ENCODE measurements at regions not wholly inside any gene's neighbourhood (a gene's known extent, or its start where the extent isn't known, plus 50 kb on each side); places are given as distances from the start of the nearest gene placed in this dataset.

DNA sequence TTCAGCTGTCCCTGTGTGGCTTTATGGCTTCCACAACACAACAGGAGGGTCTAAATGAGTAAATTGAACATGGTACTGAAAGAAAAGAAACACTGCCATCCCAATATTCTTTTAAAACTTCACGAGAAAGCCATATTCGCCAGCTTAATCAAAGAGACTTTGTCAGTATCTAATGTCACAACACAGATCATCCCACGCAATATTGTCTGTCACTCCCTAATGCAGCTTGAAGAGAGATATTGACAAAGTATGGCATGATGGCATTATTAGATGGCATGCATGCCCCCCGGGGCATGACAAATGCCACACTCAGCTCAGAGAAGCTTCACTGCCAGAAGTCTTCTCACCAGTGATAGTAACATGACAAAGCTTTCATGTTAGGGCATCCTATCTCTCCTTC, 197.8 kb downstream of the TTC8 start:
- no peak for DNase-seq

GRCh38 chr14:89024691-89025090, 200.2 kb downstream of the TTC8 start:
- no peak for DNase-seq

DNA sequence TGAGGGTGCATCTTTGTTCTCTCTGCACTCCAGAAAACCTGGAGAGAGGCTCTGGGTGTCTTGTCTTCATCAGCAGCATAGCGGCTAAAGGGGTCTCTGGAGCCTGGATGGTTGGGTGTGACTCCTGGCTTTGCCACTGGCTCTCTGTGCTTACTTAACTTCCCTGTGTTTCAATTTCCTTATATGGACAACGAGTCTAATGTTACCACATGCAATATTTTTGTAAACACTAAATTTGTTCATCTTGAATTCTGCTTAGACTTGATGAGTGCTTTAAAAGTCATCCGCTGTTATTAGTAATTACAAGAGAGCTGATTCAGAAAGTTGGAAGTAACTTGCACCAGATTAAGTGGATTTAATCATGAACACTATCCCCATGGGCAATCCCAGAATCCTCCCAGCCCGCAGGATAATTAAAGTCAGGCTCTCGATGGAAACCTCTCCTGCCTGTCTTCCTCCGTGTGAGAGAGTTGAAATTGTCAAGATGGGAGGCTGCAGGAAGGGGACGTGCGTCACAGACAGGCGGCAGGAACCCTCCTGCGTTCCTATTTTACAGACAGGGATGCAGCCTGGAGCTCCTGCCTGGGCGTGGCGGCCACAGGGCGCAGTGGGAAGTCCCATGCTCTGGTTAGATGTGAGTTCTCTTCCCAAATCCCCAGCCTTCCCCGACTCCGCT, 201.2 kb downstream of the TTC8 start:
- no peak for DNase-seq

DNA sequence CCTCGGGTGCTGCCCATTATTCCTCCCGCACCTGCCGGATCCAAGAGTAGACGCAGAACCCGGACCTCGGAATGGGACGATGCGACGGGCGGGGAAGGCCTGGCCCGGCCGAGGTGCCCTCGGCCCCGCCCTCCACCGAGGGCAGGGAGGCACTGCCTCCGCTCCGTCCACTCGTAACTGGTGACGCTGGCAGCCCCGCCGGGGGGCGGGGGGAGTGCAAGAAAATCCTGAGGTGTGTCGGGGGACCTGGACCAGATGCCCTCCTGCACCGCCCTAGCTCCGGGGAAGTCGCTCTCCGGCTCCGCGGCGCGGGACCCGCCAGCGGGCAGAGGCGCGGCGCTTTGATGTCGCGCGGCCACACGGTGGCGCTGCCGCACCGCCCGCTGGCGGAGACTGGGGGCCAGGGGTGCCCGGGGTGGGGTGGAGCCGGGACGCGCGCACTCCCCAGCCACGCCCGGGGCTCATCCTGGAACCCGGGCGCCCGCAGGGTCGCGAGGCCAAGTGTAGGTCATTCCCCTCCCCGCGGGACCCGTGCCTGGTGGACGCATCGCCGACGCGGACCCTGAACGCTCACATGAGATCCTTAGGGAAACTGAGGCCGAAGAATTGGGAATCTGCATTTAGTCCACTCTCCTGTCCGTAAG, 202.8 kb downstream of the TTC8 start:
- peak; percentile 50 for DNase-seq

DNA sequence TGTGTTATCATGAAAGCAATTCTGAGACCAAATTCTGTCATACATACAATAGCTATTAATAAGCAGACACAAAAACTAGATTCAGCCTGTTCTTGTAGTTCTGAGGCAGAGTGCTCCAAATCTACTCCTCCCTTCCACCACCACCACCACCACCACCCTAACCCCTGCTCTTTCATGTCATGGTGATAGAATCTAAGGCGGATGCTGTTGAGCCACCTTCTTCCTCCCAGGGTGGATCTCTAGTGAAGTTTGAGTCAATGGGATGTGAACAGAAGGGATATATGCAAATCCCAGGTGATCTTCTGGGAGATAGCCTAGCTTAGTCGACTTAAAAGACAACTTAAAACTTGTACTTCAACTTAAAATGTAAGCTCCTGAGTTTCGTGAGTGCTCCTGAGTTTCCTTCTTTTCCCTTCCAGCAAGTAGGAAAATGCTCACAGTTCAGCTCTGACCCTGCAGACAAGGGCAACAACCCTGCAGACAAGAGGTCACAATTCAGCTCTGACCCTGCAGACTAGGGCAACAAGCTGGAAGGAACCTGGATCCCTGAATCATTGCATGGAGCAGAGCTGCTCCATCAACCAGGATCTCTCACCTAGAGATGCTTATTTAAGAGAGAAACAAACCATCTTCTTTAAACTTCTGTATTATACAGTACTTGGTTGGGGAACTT, 204.1 kb downstream of the TTC8 start:
- no peak for DNase-seq

GRCh38 chr14:89029961-89030694, 205.7 kb downstream of the TTC8 start:
- DNase-seq: no peak

DNA sequence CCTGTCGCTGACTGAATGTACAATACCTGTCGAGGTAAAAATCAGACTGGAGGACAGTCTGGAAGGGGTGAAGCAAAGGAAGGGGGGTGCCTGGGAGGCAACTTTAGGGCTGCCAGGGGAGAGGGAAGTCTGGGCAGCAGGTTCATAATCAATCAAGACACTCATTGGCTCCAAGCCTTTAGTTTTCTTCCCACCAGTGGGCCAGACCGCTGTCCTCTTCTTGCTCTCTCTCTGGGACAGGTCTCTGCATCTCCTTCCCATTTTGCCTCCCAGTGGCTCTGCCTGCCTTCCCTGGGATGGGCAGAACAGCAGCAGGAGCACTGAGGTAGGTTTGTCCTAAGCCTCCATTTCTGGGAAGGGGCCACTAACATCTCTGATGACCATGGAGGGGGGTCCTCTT, 206.5 kb downstream of the TTC8 start:
- DNase-seq: no peak

DNA sequence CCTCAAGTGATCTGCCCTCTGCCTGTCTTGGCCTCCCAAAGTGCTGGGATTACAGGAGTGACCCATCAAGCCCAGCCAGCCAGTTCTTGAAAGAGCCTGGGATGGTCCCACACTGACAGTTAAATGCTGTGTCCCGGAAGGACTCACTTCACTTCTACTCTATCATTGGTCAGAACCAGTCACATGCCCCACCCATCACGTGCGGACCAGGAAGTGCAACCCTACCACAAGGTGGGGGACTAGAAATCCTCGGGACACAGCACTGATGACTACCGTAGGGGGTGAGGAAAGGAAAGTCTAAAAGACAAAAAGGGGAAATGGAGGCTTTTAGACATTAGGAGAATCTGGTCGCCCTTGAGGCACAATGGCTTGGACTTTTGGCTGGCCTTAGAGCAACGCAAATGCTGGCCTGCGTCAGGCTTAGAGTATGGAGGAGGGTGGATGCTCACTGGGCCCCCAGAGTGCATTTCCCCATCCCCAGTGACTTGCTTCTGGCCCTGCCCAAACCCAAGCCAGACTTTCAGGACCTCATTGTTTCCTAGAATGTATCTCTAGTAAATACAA, 207.7 kb downstream of the TTC8 start:
- no peak for DNase-seq

DNA sequence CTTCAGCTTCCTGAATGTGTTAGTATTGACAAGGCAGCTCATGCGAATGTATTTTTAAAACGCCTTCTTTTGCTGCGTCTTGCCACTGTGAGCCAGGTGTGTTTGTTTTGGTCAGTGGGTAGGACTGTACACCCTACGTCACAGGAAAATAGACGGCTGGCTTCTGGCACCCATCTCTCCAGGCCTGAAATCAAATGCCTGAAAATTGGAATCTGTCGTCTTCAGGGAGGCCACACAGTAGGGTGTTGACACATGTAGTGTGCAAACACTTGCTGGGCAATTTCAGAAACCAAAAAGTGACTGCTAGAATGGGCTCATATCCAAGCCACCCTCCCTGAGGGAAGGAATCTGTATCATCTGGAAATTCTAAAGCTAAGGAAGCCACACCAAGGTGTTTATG, 209.3 kb downstream of the TTC8 start:
- DNase-seq: no peak

- no peak for DNase-seq
Observed at GRCh38 chr14:89036371-89036770, 211.9 kb downstream of the TTC8 start.

GRCh38 chr14:89037065-89037464, 212.6 kb downstream of the TTC8 start:
- no peak for DNase-seq

DNA sequence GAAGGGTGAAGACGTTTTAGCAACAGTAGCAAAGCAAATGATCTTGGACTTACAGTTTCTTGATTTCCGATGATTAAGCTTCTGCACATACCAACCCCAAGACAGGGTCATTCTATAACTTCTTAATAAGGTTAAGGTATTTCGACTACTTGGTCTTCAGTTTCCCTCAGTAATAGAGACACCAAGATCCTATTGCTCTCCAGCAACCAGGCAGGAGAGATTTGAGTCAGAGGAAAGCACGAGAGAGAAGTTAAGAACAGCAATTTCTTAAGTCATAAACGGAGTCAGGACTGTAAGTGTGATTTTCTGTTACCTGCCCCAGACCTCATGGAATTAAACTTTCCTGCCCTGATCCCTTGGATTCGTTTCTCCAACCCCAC, 215.6 kb downstream of the TTC8 start:
- no peak for DNase-seq

GRCh38 chr14:89040460-89041256, 216.2 kb downstream of the TTC8 start:
- peak; percentile 96 for DNase-seq

GRCh38 chr14:89041257-89041582, 216.8 kb downstream of the TTC8 start:
- peak; percentile 96 for DNase-seq

DNA sequence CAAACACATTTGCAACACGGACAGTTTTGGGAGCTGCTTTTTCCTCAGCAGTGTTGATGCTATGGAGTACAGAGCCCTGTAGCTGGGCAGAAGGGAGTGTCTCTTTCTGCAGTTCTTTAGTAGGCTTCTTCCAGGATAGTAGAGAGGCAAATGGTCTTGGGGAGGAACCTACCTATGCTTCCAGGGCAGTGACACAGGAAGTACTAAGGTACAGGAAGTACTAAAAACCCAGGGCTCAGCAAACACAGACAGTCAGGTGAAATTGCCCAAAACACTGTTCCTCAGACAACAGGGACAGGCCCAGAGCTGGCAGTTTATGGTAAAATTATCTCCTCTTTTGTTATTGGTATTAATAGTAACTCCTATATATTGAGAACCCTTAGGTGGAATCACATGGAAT, 217.6 kb downstream of the TTC8 start:
- no peak for DNase-seq

- DNase-seq: no peak
Observed at GRCh38 chr14:89053303-89053702, 228.9 kb downstream of the TTC8 start.

- no peak for DNase-seq
Observed at GRCh38 chr14:89056394-89056793, 231.9 kb downstream of the TTC8 start.

DNA sequence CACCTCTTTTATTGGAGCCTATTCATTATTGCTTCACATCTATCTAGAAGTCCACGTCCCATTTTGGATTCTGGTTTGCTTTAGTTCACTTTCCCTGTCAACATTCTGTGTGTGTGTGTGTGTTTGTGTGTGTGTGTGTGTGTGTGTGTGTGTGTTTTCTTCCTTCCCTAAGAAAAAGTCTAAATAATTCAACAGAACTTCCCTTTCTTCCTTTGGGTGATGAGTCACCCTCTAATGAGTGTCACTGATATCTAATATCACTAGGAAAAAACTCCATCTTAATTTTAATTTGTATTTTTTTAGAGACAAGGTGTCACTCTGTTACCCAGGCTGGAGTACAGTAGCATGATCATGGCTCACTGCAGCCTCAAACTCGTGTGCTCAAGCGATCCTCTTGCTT, 234.2 kb downstream of the TTC8 start:
- DNase-seq: no peak

GRCh38 chr14:89060191-89060590, 235.7 kb downstream of the TTC8 start:
- no peak for DNase-seq

GRCh38 chr14:89061696-89062095, 237.2 kb downstream of the TTC8 start:
- DNase-seq: no peak

DNA sequence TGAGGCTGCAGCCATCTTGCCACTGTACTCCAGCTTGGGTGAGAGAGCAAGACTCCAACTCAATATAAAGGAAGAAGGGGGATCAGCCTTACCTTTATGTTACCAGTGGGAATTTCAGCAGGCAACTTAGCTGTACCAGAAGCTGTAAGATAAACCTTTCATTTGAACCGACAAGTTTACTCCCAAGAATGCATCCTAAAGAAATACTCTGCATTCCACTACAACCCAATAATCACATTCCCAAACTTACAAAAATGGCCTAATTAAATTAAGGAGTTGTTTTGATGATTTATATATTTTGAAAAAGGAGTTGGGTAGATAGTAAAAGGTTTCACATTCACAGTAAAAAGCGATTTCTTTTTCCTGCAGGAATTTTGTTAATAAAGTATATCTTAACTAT, 241.4 kb downstream of the TTC8 start:
- no peak for DNase-seq

- DNase-seq: no peak
Observed at GRCh38 chr14:89067293-89067972, 243.0 kb downstream of the TTC8 start.

Measured in DMS79 treated with DMSO at 0.1 percent for 48 hours (cell line).